HG03066 (cell line): ENCODE measurements at regions not wholly inside any gene's neighbourhood (a gene's known extent, or its start where the extent isn't known, plus 50 kb on each side); places are given as distances from the start of the nearest gene placed in this dataset.
"Not testable (repeated sequence)": the region's sequence is repeated elsewhere in the genome, so short reads cannot be mapped to it uniquely, and the experiment has no call there.

Experiments
- ATAC-seq: cut with Tn5 transposase; IDR thresholded peaks from one replicate; pipeline ENCODE4 v1.9.1; 2021; ENCODE audit warnings: low read depth; ENCODE audit not compliant: unreplicated experiment

GRCh38 chr22:25348996-25349395 is 129.6 kb downstream of the CRYBB2 start:
- not testable (repeated sequence) for ATAC-seq

DNA sequence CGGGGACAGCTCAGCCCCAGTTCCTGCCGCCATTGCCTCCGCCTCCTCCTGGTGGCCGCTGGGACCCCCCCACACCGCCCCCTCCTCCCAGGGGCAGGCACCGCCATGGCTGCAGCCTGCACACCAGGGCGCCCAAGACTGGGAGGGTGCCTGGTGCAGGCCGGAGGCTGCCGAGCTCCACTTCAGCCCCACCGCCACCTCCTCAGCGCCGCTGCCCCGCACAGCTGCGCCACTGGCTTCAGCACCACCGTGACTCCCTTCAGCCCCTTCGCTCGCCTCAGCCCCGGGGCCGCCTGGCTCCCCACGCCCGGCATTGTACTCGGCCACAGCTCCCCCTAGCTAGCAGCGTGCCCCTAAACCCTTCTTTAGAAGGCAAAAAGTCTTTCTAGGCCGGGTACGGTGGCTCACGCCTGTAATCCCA is 131.1 kb downstream of the CRYBB2 start:
- no peak for ATAC-seq

DNA sequence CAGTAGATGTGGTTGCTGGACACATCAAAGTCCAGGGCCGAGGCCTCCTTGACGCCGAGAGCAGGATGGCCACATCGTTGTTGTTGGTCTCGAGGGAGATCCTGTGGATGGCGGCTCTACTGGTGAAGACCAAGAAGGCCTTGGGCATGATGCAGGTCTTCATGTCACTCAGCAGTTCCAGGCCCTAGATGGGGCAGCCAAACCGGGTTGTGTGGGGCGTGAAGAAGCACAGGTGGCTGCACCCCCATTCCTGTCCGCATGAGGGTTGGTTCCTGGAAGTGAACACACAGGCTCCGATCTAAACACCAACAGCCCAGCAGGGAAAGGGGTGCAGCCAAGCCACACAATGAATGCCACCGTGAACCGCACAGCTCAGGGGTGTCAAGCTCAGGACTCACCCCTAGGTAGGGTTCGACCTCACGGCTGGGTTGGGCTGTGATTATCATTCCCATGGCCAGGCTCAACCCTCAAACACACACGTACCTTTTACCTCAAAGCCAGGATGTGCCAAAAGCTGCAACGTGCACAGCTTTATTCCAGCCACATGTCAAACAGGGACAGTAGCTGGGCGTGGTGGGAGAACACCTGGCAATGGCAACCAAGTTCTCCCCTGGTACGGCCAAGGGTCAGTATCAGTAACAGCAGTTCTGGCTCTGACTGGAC is 132.3 kb downstream of the CRYBB2 start:
- ATAC-seq: no peak

DNA sequence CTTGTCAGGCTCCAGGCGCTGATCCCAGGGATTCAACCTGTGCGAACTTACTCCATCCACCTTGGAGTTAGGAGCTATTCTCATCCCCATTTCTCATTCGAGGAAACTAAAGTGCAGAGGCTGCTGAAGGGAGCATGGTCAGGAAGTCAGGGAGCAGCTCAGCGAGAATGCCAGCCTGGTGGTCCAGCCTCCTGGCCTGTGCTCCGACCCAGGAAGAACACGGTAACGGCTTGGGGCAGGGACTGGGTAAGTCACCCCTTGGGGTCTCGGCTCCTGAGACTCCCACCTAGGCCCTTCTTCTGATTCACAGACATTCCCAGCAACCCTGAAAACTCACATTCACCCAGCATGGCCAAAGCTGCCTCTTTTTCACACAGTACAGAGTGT is 132.8 kb downstream of the CRYBB2 start:
- ATAC-seq: no peak

DNA sequence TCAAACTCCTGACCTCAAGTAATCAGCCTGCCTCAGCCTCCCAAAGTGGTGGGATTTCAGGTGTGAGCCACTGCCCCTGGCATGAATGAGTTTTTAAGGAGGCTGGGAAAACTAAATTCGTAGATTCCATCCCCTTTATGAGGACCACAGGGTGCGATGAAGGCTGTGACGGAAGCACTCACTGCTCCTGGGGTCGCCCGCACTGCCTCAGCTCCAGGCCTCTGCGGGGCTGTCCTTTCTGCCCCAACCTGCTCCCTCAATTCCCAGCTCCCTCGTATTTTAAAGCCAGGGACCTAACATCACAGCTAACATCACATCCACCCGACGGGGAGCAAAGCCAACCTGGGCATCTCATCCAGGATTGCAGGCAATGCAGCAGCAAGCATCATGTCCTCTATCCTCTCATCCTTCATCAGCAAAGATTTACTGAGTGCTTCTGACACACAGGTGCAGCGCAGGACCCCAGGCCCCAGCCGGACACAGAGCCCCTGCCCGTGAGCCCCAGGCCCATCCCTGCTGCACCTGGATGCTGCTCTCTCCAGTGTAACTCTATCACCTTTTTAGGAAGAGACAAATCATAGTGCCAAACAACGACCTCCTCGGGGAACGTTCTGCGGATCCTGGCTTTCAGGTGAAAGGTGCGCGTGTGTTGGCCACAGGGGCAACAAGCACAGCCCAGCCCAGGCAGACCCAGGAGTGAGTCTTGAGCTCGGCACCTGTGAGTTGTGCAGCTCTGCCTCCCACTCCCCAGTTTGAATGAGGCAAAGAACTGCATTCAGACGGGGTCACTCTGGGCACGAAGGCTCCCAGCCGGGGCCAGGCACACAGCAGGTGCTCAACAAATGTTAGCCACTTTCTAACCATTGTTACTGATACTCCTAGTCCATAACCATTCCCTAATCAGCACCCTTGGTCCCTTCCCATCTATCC is 134.3 kb downstream of the CRYBB2 start:
- ATAC-seq: no peak

DNA sequence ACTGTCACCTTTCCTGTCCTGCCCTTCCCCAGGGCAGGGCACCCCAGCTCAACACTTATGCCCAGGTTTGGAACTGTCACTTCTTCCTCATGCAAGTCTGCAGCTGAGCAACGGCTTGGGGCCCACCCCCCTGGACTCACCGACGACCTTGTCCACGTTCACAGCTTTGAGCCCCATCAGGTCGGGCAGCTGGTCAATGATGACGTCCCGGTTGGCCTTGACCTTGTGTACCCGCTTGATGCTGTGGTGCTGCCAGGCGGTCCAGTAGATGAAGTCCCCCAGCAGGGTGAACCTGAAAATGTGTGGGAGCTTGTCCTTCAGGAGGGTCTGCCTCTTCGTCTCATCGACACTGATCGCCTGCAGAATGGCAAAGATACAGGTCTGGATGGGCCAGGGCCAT is 135.0 kb downstream of the CRYBB2 start:
- ATAC-seq: no peak

DNA sequence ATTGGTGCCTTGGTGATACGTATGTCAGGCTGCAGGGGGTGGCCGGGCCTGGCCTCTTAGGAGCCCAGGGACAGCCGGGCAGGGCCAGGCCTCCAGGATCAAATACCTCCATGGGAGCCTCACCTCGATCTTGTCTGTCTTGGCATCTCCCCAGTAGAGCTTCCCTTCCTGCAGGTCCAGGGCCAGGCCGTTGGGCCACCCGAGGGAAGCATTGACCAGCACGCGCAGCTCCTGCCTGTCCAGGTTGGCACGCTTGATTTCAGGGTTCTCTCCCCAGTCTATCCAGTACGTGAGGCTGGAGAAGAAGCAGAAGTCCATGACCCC is 137.7 kb downstream of the CRYBB2 start:
- no peak for ATAC-seq

DNA sequence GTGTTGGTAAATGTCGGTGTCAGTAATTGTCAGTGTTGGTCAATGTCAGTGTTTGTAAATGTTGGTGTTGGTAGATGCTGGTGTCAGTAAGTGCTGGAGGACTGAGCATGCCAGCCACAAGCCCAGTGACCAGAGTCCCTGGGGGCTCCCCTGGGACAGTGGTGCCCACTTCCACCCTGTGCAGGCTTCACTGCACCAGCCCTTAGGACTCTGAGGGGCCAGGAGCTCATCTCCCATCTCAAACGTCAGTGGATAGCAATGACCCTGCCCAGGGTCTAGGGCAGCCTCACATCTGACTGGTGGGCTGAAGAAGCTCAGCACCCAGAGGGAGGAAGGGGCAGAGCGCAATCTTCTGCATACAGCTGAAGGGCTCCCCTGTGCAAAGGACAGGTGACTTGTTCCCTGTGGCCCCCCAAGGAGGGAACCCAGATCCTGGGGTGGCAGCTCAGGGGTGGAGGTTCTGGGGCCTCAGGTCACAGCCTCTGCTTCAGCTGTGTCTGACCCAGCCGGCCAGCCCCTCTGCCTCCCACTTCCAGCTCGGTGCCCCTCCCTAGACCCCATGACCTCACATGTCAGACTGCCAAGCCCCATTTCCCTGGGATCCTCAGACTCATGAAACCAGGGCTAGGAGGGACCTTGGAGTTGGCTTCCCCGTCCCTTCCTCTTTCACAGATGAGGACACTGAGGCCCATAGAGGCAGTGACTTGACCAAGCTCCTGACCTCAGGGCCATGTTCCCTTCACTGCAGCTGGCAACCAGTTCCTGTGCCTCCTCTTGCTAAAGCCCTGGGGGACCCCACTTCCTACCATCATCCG is 138.4 kb downstream of the CRYBB2 start:
- ATAC-seq: no peak

DNA sequence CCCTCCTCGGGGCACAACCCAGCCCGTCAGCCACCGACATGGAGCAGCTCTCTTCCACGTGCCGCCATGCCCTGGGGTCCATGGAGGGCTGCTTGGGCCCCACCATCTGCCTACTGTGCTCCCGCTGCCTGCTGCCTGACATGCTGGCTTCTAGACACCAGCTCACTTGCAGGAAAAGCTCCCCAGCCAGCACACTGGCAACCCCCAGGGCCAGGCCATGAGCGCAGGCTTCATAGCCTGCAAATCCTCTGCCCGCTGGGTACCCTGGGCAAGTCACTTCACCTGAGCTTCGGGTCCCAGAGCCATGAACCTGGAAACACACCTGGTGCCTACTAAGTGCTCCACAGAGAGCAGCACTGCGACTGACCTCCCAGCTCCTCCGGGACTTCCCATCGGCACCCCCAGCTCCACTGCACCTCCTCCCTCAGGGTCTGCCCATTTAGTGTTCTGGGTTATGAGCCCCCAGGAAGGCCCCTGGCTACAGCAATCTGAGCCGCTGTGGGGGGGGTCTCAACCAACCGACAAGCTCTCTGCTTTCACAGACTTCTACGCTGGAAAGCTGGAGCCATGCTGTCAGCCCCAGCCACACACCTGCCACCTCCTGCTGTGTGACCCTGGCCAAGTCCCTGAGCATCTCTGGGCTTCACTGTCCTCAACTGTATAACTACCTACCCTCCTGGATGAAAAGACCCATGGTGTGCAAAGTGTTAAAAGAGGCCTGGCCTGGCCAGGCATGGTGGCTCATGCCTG is 139.2 kb downstream of the CRYBB2 start:
- no peak for ATAC-seq

- ATAC-seq: no peak
These were observed 140.3 kb downstream of the CRYBB2 start for GRCh38 chr22:25359601-25360261.

GRCh38 chr22:25360411-25360810 is 141.0 kb downstream of the CRYBB2 start:
- ATAC-seq: no peak

DNA sequence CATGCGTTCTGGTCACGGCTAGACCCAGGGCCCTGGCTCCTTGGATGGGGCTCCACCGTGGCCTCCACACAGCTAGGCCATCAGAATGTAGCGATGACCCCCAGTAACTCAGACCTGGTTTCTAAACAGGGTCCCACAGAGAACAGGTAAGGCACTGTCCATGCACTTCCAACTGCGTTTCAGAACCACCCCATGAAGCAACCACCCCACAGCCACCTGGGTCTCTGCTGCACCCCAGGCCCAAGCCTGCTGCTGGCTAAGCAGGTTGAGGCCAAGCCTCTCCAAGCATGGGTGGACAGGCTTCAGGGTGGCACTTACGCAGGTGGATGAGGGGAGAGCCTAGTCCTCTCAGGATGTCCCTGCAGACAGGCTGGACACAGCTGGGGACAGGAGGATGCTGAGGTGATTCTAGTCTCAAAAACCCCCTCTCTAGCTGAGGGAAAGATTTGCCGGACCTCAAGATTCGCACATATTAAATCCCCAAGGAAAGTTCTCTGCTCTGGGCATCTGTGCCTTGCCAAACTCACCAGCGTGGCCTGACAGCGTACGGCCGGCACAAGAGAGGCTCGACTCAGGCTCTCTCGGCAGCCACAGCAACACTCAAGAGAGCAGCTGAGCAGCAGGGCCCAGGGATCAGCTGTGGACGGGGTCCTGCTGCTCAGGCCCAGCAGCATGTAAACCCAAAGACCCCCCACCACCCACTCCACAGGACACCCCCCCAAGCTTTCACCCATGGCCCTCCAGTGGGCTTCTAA is 141.6 kb downstream of the CRYBB2 start:
- ATAC-seq: no peak

- no peak for ATAC-seq
These were observed 142.4 kb downstream of the CRYBB2 start for GRCh38 chr22:25361899-25362214.

GRCh38 chr22:25362215-25362882 is 142.9 kb downstream of the CRYBB2 start:
- ATAC-seq: no peak

DNA sequence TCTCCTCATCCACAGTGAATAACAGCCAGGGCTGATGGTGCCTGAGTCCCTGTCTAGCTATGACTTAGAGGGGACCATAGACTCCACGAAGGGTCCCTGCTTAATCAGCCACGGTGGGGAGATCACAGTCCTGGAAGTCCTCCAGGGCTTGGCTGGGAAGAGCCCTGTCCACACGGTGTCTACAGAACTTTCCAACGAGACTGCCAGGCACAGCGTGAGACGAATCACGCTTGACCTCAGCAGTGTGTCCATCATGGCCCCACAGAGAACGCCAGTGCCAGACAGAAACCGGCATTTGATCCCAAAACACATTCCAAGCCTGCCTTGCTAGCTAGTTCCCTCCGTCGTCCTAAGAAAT is 143.4 kb downstream of the CRYBB2 start:
- ATAC-seq: no peak

DNA sequence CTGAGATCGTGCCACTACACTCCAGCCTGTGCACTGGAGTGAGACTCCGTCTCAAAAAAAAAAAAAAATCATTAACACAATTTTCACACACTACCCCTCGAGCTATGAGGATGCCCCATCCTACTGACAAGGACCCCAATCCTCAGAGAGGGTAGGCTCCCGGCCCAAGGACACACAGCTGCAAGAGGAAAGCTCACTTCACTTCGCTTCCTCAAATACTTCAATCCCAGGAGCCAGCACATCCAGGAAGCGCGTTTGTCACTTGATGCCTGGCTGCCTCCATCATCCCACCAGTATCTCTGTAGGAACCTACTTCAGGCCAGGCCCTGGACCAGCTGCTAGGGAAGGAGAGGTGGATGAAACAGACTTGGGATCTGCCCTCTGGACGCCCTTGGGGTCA is 144.0 kb downstream of the CRYBB2 start:
- no peak for ATAC-seq

- no peak for ATAC-seq
These were observed 144.8 kb downstream of the CRYBB2 start for GRCh38 chr22:25364281-25364680.

- no peak for ATAC-seq
These were observed 145.3 kb downstream of the CRYBB2 start for GRCh38 chr22:25364736-25365241.
